Lung (tissue), 11 donors: ENCODE measurements at regions not wholly inside any gene's neighbourhood (a gene's known extent, or its start where the extent isn't known, plus 50 kb on each side); places are given as distances from the start of the nearest gene placed in this dataset.

ENCODE experiments used
- ATAC-seq: fragments of 200-7000 bp; cut with Tn5 transposase; one replicate; pipeline ENCODE4 v1.9.1; 2020; ENCODE audit warnings: moderate number of reproducible peaks; ENCODE audit not compliant: insufficient read depth, low FRiP score
- DNase-seq, 3 donors: peaks; one replicate each; pipeline ENCODE4 v3.0.0-alpha.2; 2013 to 2017
- H3K27ac ChIP-seq, 2 donors: one replicate each; pipeline ENCODE4 v1.5.1; 2013; ENCODE audit warnings: mild to moderate bottlenecking in 2 of 2, moderate library complexity in 2 of 2, control low read depth in 1 of 2, inconsistent platforms in 1 of 2, low read depth in 1 of 2, low read length in 1 of 2
- H3K27me3 ChIP-seq, 3 donors: one replicate each; pipeline ENCODE4 v1.5.1; 2013; ENCODE audit warnings: low read length in 2 of 3; ENCODE audit not compliant: control insufficient read depth in 3 of 3, insufficient read depth in 3 of 3
- H3K36me3 ChIP-seq, 4 donors: one replicate each; pipeline ENCODE4 v1.5.1; 2013; ENCODE audit warnings: low read length in 4 of 4, mild to moderate bottlenecking in 1 of 4, moderate library complexity in 1 of 4; ENCODE audit not compliant: control insufficient read depth in 4 of 4, insufficient read depth in 4 of 4
- H3K4me1 ChIP-seq, 5 donors: one replicate each; pipeline ENCODE4 v1.5.1; 2013; ENCODE audit warnings: low read length in 5 of 5, mild to moderate bottlenecking in 2 of 5, moderate library complexity in 1 of 5; ENCODE audit not compliant: control insufficient read depth in 5 of 5, insufficient read depth in 5 of 5
- H3K4me3 ChIP-seq: one replicate; pipeline ENCODE4 v1.5.1; 2013; ENCODE audit warnings: mild to moderate bottlenecking, control low read depth, moderate library complexity
- H3K9ac ChIP-seq, 2 donors: one replicate each; pipeline ENCODE4 v1.5.1; 2013; ENCODE audit warnings: low read length in 2 of 2, control low read depth in 1 of 2; ENCODE audit not compliant: insufficient read depth in 1 of 2
- H3K9me3 ChIP-seq, 4 donors: one replicate each; pipeline ENCODE4 v1.5.1; 2013; ENCODE audit warnings: low read length in 3 of 4, mild to moderate bottlenecking in 1 of 4, moderate library complexity in 1 of 4; ENCODE audit not compliant: control insufficient read depth in 4 of 4, insufficient read depth in 3 of 4
- CTCF ChIP-seq: IDR thresholded peaks from 2 replicates; pipeline ENCODE4 v1.5.1; 2012; ENCODE audit warnings: mild to moderate bottlenecking; ENCODE audit errors: control extremely low read depth, extremely low read depth
- WGBS, 2 donors: extraction: QIAGEN DNeasy Blood & Tissue Kit; methylation state at CpG; one replicate each; pipeline ENCODE4 v1.1.7; 2013; 5-methylcytosine and 5-hydroxymethylcytosine counted together
- donor health status: control.
- donor health status: control.
- donor health status: Bipolar disorder and iron deficiency.
- donor health status: healthy.
- donor health status: DM: yes; HTN: yes; CAD: no.

DNA sequence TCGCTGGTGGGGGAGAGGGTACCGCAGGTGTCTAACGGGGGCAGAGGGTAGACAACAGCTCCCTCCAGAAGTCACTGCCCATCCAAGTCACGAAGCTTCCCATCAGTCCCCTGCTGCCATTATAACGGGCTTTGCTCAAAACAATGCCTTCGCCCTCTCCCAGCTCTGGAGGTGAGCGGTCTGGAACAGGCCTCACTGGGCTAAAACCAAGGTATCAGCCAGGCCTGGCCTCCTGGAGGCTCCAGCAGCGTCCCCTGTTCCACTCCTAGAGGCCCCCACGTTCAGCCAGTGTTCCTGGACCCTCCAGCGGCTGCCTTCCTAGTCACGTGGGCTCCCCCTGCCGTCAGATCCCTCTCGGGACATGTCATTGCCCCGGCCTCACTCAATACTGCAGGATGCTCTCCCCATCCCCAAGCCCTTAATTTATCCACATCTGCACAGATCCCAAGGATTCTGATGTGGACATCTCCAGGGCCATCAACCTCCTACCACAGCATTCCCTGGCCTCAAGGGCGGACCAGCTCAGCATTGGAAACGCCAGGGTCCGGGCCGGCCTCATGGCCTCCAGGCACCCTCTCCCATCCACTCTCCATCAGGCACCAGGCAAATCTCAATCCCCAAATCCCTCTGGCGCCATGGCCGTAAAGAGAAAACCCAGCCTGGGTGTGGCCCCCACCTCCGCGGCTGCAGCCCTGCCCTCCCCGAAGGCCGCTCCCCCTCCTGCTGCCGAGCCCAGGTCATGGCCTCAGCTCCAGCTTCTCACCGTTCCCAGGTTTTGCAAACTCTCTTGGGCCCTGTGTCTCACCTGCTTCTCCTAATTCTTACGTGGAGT, 104.1 kb upstream of the FAM20C start:
- WGBS, 2 donors = 86% methylated on average over 27 of the region's 27 CpGs
- no peak for TF ChIP-seq CTCF
- Histone ChIP-seq H3K9ac (no peak overlapping the region), H3K4me1 (peaks cover 0 to 14% (median 11%) of the 10 kb centered on the region in 5 donors), H3K36me3 (no peaks in the 10 kb centered on the region), H3K9me3 (no peaks in the 10 kb centered on the region), H3K27ac (no peak overlapping the region), H3K4me3 (no peak overlapping the region), H3K27me3 (peaks cover 0 to 2% (median 0%) of the 10 kb centered on the region in 3 donors)
- ATAC-seq = no peak
- DNase-seq = no peak

- Histone ChIP-seq H3K9ac (no peak overlapping the region), H3K27ac (no peak overlapping the region)
- 89 to 95% methylated on average over 6 of the region's 6 CpGs for WGBS, 2 donors
Measured at GRCh38 chr7:88927-89231, 103.5 kb upstream of the FAM20C start.

GRCh38 chr7:89232-90019, 102.9 kb upstream of the FAM20C start:
- Histone ChIP-seq H3K4me3 (no peak overlapping the region), H3K27ac (peak overlapping the region in 1 of 2 donors; percentile 35)
- DNase-seq = no peak

More at GRCh38 chr7:88927-89231, 103.5 kb upstream of the FAM20C start:
- no peak for TF ChIP-seq CTCF
- DNase-seq (no peak), ATAC-seq (no peak)
- no peak overlapping the region for H3K4me3 ChIP-seq
- H3K27me3 ChIP-seq = peaks cover 0 to 2% (median 0%) of the 10 kb centered on the region in 3 donors
- H3K36me3 ChIP-seq = no peaks in the 10 kb centered on the region
- H3K4me1 ChIP-seq = peaks cover 0 to 14% (median 11%) of the 10 kb centered on the region in 5 donors
- no peaks in the 10 kb centered on the region for H3K9me3 ChIP-seq

More at GRCh38 chr7:89232-90019, 102.9 kb upstream of the FAM20C start:
- 73 to 77% methylated on average over 9 of the region's 9 CpGs for WGBS, 2 donors
- Histone ChIP-seq H3K36me3 (no peaks in the 10 kb centered on the region), H3K4me1 (peaks cover 0 to 14% (median 11%) of the 10 kb centered on the region in 5 donors), H3K27me3 (peaks cover 0 to 2% (median 0%) of the 10 kb centered on the region in 3 donors), H3K9me3 (no peaks in the 10 kb centered on the region), H3K9ac (no peak overlapping the region)
- TF ChIP-seq CTCF = no peak
- peak; percentile 30 for ATAC-seq
